Activated CD8-positive, alpha-beta memory T cell treated with anti-CD3 and anti-CD28 coated beads for 36 hours (primary cell): ENCODE measurements at regions not wholly inside any gene's neighbourhood (a gene's known extent, or its start where the extent isn't known, plus 50 kb on each side); places are given as distances from the start of the nearest gene placed in this dataset.
"Not testable (repeated sequence)": the region's sequence is repeated elsewhere in the genome, so short reads cannot be mapped to it uniquely, and the experiment has no call there.

Experiments used
- CTCF ChIA-PET: fragments of 350-600 bp; sonication (Branson Sonifier 250); formaldehyde crosslinking; loops from one replicate; lab custom pipeline; 2021; ENCODE audit warnings: antibody characterized with exemption; lab: Charles Lee
- POLR2A ChIA-PET: fragments of 350-600 bp; sonication (Branson Sonifier 250); formaldehyde crosslinking; loops from one replicate; lab custom pipeline; 2021; ENCODE audit warnings: antibody characterized with exemption; lab: Charles Lee

GRCh38 chr1:187892683-187893039, 1063.9 kb downstream of the PLA2G4A start:
- ChIA-PET POLR2A (no interaction called here), CTCF (no interaction called here)

GRCh38 chr1:187893471-187893870, 1064.7 kb downstream of the PLA2G4A start:
- ChIA-PET CTCF (no interaction called here), POLR2A (no interaction called here)

GRCh38 chr1:187894349-187894748, 1065.6 kb downstream of the PLA2G4A start:
- CTCF ChIA-PET = no interaction called here

GRCh38 chr1:187903223-187903622, 1074.5 kb downstream of the PLA2G4A start:
- ChIA-PET POLR2A (no interaction called here), CTCF (no interaction called here)

More at GRCh38 chr1:187894349-187894748, 1065.6 kb downstream of the PLA2G4A start:
- POLR2A ChIA-PET = no interaction called here

GRCh38 chr1:187909382-187909781, 1080.6 kb downstream of the PLA2G4A start:
- CTCF ChIA-PET = no interaction called here
- POLR2A ChIA-PET = no interaction called here

GRCh38 chr1:187911820-187912219, 1083.1 kb downstream of the PLA2G4A start:
- ChIA-PET POLR2A (no interaction called here), CTCF (no interaction called here)

- ChIA-PET CTCF (no interaction called here), POLR2A (no interaction called here)
Observed at GRCh38 chr1:187920976-187921375, 1092.2 kb downstream of the PLA2G4A start.

- POLR2A ChIA-PET = no interaction called here
- CTCF ChIA-PET = no interaction called here
Observed at GRCh38 chr1:187921426-187921825, 1092.7 kb downstream of the PLA2G4A start.

GRCh38 chr1:187922255-187922654, 1093.5 kb downstream of the PLA2G4A start:
- ChIA-PET CTCF (no interaction called here), POLR2A (no interaction called here)

- ChIA-PET CTCF (no interaction called here), POLR2A (no interaction called here)
Observed at GRCh38 chr1:187924252-187924651, 1095.5 kb downstream of the PLA2G4A start.

- ChIA-PET POLR2A (no interaction called here), CTCF (no interaction called here)
Observed at GRCh38 chr1:187928288-187928687, 1099.5 kb downstream of the PLA2G4A start.

- ChIA-PET POLR2A (no interaction called here), CTCF (no interaction called here)
Observed at GRCh38 chr1:187928696-187929095, 1099.9 kb downstream of the PLA2G4A start.

- POLR2A ChIA-PET = no interaction called here
- CTCF ChIA-PET = no interaction called here
Observed at GRCh38 chr1:187931776-187932175, 1103.0 kb downstream of the PLA2G4A start.

GRCh38 chr1:187933562-187934419, 1105.0 kb downstream of the PLA2G4A start:
- ChIA-PET POLR2A (no interaction called here), CTCF (no interaction called here)

GRCh38 chr1:187936667-187937066, 1107.9 kb downstream of the PLA2G4A start:
- ChIA-PET CTCF (no interaction called here), POLR2A (no interaction called here)

GRCh38 chr1:187938092-187938491, 1109.3 kb downstream of the PLA2G4A start:
- ChIA-PET CTCF (no interaction called here), POLR2A (no interaction called here)

- CTCF ChIA-PET = no interaction called here
- POLR2A ChIA-PET = no interaction called here
Observed at GRCh38 chr1:187942986-187943385, 1114.2 kb downstream of the PLA2G4A start.

- ChIA-PET POLR2A (no interaction called here), CTCF (no interaction called here)
Observed at GRCh38 chr1:187943606-187944403, 1115.1 kb downstream of the PLA2G4A start.

GRCh38 chr1:187946661-187947060, 1117.9 kb downstream of the PLA2G4A start:
- POLR2A ChIA-PET, CTCF ChIA-PET: not testable (repeated sequence)

- ChIA-PET CTCF (no interaction called here), POLR2A (no interaction called here)
Observed at GRCh38 chr1:187947359-187947758, 1118.6 kb downstream of the PLA2G4A start.
